ENCODE measurements at regions not wholly inside any gene's neighbourhood (a gene's known extent, or its start where the extent isn't known, plus 50 kb on each side); places are given as distances from the start of the nearest gene placed in this dataset.

GRCh38 chr12:107244584-107244983 lies 151.2 kb upstream of the CRY1 start:
- Histone ChIP-seq H3K9me2 (ENCODE audit: low read depth, low read length) (no peaks in the 10 kb centered on the region), H3K36me3 (ENCODE audit: insufficient read depth, low read length) (no peaks in the 10 kb centered on the region), H3K4me1 (ENCODE audit: insufficient read depth, low read length, severe bottlenecking) (no peaks in the 10 kb centered on the region), H2AFZ (ENCODE audit: low read length) (no peak overlapping the region), H3K27ac (ENCODE audit: low read depth, low read length, poor library complexity, severe bottlenecking) (no peak overlapping the region), H3K9me3 (ENCODE audit: low read length) (no peaks in the 10 kb centered on the region), H3K4me3 (ENCODE audit: low read depth, low read length, poor library complexity, severe bottlenecking) (no peak overlapping the region), H3K9ac (ENCODE audit: low read length) (no peak overlapping the region), H4K20me1 (ENCODE audit: insufficient read depth, low read length) (no peaks in the 10 kb centered on the region), H3K27me3 (ENCODE audit: insufficient read depth, low read length) (no peaks in the 10 kb centered on the region), H3K79me2 (ENCODE audit: insufficient read depth, low read length) (no peaks in the 10 kb centered on the region), H3K4me2 (ENCODE audit: low read length) (no peak overlapping the region), H3F3A (ENCODE audit: insufficient read depth, low read length) (no peaks in the 10 kb centered on the region)
- no peak for TF ChIP-seq EZH2 (IDR thresholded peaks at IDR 0.05; ENCODE audit: borderline replicate concordance, low read length)

- TF ChIP-seq EZH2 (IDR thresholded peaks at IDR 0.05; ENCODE audit: borderline replicate concordance, low read length) (no peak), CTCF (IDR thresholded peaks at IDR 0.05; ENCODE audit: low read length) (no peak)
- H3K4me2 ChIP-seq (ENCODE audit: low read length) = no peak overlapping the region
These were observed 154.3 kb upstream of the CRY1 start for GRCh38 chr12:107247650-107248049.

GRCh38 chr12:107248187-107248586 lies 154.8 kb upstream of the CRY1 start:
- Histone ChIP-seq H3K9me2 (ENCODE audit: low read depth, low read length) (no peaks in the 10 kb centered on the region), H3K36me3 (ENCODE audit: insufficient read depth, low read length) (no peaks in the 10 kb centered on the region), H3K4me1 (ENCODE audit: insufficient read depth, low read length, severe bottlenecking) (no peaks in the 10 kb centered on the region), H3K4me2 (ENCODE audit: low read length) (no peak overlapping the region), H2AFZ (ENCODE audit: low read length) (no peak overlapping the region), H3K9me3 (ENCODE audit: low read length) (no peaks in the 10 kb centered on the region), H3K27ac (ENCODE audit: low read depth, low read length, poor library complexity, severe bottlenecking) (no peak overlapping the region), H3F3A (ENCODE audit: insufficient read depth, low read length) (no peaks in the 10 kb centered on the region), H3K27me3 (ENCODE audit: insufficient read depth, low read length) (no peaks in the 10 kb centered on the region), H4K20me1 (ENCODE audit: insufficient read depth, low read length) (no peaks in the 10 kb centered on the region), H3K79me2 (ENCODE audit: insufficient read depth, low read length) (no peaks in the 10 kb centered on the region), H3K4me3 (ENCODE audit: low read depth, low read length, poor library complexity, severe bottlenecking) (no peak overlapping the region), H3K9ac (ENCODE audit: low read length) (no peak overlapping the region)
- no peak for TF ChIP-seq EZH2 (IDR thresholded peaks at IDR 0.05; ENCODE audit: borderline replicate concordance, low read length)
- no peak for TF ChIP-seq CTCF (IDR thresholded peaks at IDR 0.05; ENCODE audit: low read length)

More at GRCh38 chr12:107247650-107248049, 154.3 kb upstream of the CRY1 start:
- Histone ChIP-seq H3K9ac (ENCODE audit: low read length) (no peak overlapping the region), H3F3A (ENCODE audit: insufficient read depth, low read length) (no peaks in the 10 kb centered on the region), H3K4me3 (ENCODE audit: low read depth, low read length, poor library complexity, severe bottlenecking) (no peak overlapping the region), H3K79me2 (ENCODE audit: insufficient read depth, low read length) (no peaks in the 10 kb centered on the region), H3K9me3 (ENCODE audit: low read length) (no peaks in the 10 kb centered on the region), H4K20me1 (ENCODE audit: insufficient read depth, low read length) (no peaks in the 10 kb centered on the region), H3K36me3 (ENCODE audit: insufficient read depth, low read length) (no peaks in the 10 kb centered on the region), H3K27ac (ENCODE audit: low read depth, low read length, poor library complexity, severe bottlenecking) (no peak overlapping the region), H2AFZ (ENCODE audit: low read length) (no peak overlapping the region), H3K4me1 (ENCODE audit: insufficient read depth, low read length, severe bottlenecking) (no peaks in the 10 kb centered on the region), H3K9me2 (ENCODE audit: low read depth, low read length) (no peaks in the 10 kb centered on the region), H3K27me3 (ENCODE audit: insufficient read depth, low read length) (no peaks in the 10 kb centered on the region)

- H3F3A ChIP-seq (ENCODE audit: insufficient read depth, low read length) = no peaks in the 10 kb centered on the region
- TF ChIP-seq EZH2 (IDR thresholded peaks at IDR 0.05; ENCODE audit: borderline replicate concordance, low read length) = no peak
- no peak for TF ChIP-seq CTCF (IDR thresholded peaks at IDR 0.05; ENCODE audit: low read length)
- H3K27me3 ChIP-seq (ENCODE audit: insufficient read depth, low read length) = no peaks in the 10 kb centered on the region
- H3K9me3 ChIP-seq (ENCODE audit: low read length) = no peaks in the 10 kb centered on the region
- H3K4me2 ChIP-seq (ENCODE audit: low read length) = no peak overlapping the region
- no peaks in the 10 kb centered on the region for H3K4me1 ChIP-seq (ENCODE audit: insufficient read depth, low read length, severe bottlenecking)
- no peak overlapping the region for H3K4me3 ChIP-seq (ENCODE audit: low read depth, low read length, poor library complexity, severe bottlenecking)
- H3K27ac ChIP-seq (ENCODE audit: low read depth, low read length, poor library complexity, severe bottlenecking) = no peak overlapping the region
- no peak overlapping the region for H2AFZ ChIP-seq (ENCODE audit: low read length)
- H3K9ac ChIP-seq (ENCODE audit: low read length) = no peak overlapping the region
- H3K36me3 ChIP-seq (ENCODE audit: insufficient read depth, low read length) = no peaks in the 10 kb centered on the region
- H3K79me2 ChIP-seq (ENCODE audit: insufficient read depth, low read length) = no peaks in the 10 kb centered on the region
- no peaks in the 10 kb centered on the region for H3K9me2 ChIP-seq (ENCODE audit: low read depth, low read length)
- no peaks in the 10 kb centered on the region for H4K20me1 ChIP-seq (ENCODE audit: insufficient read depth, low read length)
These were observed 157.9 kb upstream of the CRY1 start for GRCh38 chr12:107251288-107251687.

All from OCI-LY1 (cell line).